ENCODE measurements at regions not wholly inside any gene's neighbourhood (a gene's known extent, or its start where the extent isn't known, plus 50 kb on each side); places are given as distances from the start of the nearest gene placed in this dataset.

DNA sequence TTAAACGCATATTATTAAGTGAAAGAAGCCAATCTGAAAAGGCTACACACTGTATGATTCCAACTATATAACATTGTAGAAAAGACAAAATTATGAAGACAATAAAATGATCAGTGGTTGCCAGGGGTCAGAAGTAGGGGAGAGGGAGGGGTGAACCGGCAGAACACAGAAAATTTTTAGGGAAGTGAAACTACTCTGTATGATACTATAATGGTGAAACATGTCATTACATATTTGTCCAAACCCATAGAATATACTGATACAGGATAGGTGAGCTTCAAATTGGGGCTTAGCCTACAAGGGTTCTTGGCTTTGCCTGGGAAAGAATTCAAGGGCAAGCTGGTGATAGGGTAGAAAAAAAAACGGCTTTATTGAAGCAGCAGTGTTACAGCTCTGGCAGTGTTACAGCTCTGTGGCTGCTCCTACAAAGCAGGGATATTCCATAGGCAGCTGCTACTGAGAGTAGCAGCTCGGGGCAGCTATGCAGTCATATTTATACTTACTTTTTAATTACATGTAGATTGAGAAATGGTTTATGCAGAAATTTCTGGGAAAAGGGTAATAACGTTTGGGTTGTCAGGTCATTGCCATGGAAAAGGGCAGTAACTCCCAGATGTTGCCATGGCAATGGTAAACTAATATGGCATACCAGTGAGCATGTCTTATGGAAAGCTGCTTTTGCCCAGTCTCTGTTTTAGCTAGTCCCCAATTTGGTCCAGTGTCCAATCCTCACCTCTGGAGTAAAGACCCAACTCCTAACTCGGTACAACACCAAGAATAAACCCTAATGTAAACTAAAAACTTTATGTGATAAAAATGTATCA, 125.1 kb upstream of the SLC25A36 start:
- no peak for DNase-seq

DNA sequence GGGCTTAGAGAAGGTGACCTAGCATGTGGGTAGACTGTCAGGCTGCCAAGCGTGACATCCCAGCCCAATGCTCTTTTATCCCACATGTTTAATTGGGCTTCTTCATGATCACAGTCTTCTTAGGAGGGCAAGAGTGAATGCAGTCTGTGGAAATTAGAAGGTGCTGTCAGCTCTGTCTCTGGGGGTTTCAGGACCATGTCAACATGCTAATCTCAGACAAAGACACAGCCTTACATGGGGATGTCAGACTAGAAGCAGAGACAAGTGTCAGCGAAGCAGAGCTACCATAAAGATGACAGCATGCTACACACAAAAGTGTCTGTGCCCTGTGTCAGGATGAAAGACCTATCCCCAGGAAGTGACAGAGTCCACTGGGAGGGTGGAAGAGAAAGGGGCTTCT, 120.1 kb upstream of the SLC25A36 start:
- DNase-seq, result no peak

DNA sequence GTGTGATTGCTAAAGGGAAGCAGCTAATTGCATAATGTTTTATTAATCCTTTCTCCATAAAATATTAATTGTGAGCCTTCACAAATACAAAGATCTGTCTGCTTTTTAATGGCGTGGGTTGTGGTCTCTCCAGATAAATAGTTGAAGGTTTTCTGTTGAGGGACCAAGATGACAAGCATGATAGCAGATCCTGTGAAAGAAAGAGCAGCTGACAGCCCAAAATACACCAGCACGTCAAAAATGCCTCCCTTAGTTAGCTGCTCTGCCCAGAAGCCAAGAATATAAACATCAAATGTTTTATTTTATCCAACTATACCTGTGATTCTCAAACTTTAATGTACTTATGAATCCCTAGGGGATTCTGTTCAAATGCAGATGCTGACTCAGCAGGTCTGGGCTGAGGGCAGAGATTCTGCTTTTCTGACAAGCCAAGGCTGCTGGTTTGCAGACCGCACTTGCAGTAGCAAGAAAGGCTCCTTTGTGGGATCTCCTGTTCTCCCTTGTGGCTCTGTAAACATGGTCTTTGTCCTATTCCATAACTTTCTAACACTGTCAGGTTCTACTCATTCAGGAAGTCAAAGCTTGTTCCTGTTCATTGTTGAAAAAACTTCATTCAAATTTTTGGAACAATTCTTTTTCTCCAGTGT, 119.1 kb upstream of the SLC25A36 start:
- no peak for DNase-seq

DNA sequence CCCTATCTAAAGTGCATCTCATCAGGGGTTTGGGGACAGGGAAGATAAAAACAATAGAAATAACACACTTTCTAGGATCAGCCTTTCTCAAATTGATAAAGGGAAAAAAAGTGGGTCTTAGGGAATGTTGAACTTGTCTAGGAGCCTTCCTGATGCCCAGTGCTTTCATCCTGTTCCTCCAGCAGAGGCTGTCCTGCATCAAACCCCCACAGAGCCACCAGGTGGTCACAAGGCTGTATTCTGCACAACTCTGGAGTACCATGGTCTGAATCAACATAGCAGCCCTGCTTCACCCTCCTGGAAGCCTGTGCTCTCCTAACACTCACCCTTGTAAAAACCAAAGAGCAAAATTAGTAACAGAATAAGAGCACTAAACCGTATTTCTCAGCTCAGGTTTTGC, 118.5 kb upstream of the SLC25A36 start:
- DNase-seq, result no peak

GRCh38 chr3:140827894-140828293, 113.7 kb upstream of the SLC25A36 start:
- DNase-seq, result no peak

DNA sequence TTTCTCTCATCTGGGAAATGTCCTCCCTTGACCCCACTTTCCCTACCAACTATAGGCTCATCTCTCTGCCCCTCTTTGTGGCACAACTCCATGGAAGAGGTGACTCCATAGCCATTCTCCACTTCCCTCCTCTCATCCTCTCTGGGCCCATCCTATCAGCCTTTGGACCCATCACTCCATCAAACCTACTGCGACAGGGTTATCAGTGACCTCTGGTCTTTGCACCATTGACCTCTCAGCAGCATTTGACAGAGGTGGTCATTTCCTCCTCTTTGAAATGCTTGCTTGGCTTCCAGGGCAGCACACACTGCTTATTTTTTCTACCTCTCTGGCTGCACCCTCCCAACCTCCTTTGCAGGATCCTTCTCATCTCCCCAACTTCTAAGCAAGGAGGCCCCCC, 113.1 kb upstream of the SLC25A36 start:
- peak in 1 of 56 donors; percentile 5 for DNase-seq

- no peak for DNase-seq
These were observed 111.8 kb upstream of the SLC25A36 start for GRCh38 chr3:140829796-140830195.

- no peak for DNase-seq
These were observed 111.2 kb upstream of the SLC25A36 start for GRCh38 chr3:140830391-140830790.

- DNase-seq, result no peak
These were observed 108.8 kb upstream of the SLC25A36 start for GRCh38 chr3:140832883-140833282.

GRCh38 chr3:140834266-140835037, 107.2 kb upstream of the SLC25A36 start:
- DNase-seq, result no peak

DNA sequence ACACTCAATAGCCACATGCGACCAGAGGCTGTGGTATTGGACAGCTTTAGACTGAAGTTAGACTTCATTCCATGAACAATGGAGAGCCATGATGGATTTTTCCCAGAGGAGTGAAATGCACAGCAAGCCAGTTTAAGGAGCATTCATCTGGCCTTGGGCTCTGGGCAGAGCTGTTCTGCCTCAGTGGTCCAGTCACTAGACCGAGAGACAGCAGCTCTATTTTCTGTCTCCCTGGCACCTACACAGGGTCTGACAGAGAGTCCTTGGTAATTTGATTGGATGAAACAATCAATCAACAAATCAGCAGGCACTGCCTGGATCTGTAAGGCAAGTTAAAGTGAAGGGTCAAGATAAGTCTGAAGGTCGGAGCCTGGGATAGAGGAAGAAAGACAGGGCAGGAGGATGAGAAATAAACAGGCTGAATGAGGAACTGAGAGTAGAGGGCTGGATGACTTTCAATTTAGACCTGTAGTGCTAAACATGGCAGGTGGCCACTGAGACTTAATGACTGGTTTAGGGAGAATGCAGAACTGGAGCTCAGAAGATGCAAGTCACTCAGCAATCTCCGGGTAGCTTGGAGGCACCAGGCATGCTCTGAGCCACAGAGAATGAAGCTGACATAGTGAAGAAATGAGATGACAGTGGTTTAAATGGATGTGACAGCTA, 98.5 kb upstream of the SLC25A36 start:
- DNase-seq, result no peak

DNA sequence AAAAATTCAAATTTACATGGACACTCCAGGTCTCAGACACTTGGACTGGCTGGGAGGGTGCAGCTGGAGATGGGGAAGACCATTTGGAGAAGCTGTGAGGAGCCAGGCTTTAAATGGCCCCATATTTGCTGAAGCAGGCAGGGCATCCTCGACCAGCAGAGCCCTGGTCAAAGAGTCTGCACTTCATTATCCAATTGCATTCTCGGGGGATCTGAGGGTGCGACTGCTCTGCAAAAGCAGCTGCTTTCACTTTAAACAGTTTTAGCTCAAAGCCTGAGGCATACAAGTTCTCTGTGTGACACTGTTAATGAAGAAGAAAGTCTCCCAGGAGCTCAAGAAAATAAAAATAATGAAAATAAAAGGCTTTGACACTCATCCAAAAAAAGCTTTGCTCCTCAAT, 98.0 kb upstream of the SLC25A36 start:
- no peak for DNase-seq

GRCh38 chr3:140844072-140844471, 97.6 kb upstream of the SLC25A36 start:
- DNase-seq, result no peak

GRCh38 chr3:140845882-140846281, 95.8 kb upstream of the SLC25A36 start:
- no peak for DNase-seq

- no peak for DNase-seq
These were observed 93.0 kb upstream of the SLC25A36 start for GRCh38 chr3:140848666-140849065.

DNA sequence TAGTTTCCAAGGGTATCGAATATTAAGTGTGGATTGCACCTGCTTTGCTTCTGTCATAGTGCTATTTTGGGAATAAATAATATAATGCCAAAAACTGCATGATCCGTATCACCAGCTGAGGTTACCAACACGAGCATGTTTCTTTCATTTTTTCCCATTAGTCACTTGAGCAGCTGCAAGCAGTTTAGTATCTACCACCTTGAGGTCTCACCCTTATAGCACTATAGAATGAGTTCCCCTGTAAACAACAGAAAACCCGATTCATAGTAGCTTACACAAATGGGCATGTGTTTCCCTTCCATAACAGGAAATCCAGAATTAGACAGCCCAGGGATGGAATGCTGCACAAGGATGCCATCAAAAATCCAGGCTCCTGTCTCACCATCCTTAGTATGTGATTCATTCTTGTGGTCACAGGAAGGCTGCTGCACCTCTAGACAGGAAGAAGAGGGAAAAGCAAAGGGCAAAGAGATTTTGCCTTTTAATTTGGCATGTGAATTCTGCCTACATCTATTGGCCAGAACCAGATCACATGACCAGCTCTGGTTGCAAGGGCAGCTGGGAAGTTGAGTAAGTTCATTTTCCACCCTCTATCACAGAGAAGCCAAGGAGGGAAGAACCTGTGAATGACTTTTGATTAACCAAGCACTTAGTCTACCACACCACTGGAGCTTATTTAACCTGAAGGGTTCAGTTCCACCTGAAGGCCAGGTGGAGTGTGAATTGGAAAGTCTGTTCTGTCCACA, 91.3 kb upstream of the SLC25A36 start:
- DNase-seq, result no peak

- DNase-seq, result no peak
These were observed 86.7 kb upstream of the SLC25A36 start for GRCh38 chr3:140854961-140855360.

- no peak for DNase-seq
These were observed 84.7 kb upstream of the SLC25A36 start for GRCh38 chr3:140856905-140857304.

DNA sequence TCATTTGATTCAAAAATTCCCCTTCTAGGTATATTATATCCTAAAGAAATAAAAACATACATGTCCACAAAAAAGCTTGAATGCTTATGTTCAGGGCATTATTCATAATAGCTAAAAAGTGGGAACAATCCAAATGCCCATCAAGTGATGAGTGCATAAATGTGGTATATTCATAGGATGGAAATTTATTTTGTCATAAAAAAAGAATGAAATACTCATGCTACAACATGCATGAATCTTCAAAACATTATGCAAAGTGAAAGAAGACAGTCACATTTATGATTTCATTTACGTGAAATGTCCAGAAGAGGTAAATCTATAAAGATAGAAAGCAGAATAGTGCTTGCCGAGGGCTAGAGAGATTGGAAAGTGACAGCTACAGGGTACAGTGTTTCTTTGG, 83.6 kb upstream of the SLC25A36 start:
- no peak for DNase-seq

DNA sequence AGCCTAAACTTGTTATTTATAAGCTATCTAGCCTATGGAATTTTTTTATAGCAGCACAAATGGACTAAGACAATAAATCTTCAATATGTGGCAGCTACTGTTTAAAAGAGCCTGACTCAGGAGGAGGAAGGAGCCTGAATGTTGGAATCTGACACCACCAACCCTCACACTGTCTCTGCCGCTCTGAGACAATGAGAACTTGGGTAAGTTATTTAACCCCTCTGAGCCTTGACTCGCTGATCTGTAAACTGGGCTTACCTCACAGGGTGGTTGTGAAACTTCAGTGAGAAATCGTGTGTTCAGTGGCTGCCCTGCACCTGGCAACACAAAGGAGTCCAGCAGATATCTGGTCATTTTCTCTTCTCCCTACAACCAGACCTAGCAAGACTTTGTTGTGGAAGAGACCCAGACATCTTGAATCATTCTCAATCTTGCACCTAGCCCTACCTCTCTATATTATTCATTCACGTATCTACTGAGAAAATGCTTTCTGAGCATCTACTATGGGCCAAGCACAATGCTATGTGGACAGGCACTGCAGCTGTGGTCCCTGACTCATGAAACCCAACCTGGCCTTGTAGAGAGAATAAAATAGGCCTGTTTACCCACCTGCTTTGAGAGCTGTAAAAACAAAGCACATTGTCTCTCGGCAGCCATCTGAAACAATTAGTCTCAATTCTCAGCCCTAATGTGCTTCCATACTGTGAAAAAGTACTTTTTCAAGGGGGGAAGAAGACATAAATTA, 81.9 kb upstream of the SLC25A36 start:
- DNase-seq, result no peak
